Activated CD4-positive, CD25-positive, alpha-beta regulatory T cell treated with anti-CD3 and anti-CD28 coated beads, Interleukin-2, amount 50 U/mL, for 24 hours (primary cell): ENCODE measurements at regions not wholly inside any gene's neighbourhood (a gene's known extent, or its start where the extent isn't known, plus 50 kb on each side); places are given as distances from the start of the nearest gene placed in this dataset.
A peak's percentile ranks its signal among the peaks of the same experiment; 100 is the strongest.
"Not testable (repeated sequence)": the region's sequence is repeated elsewhere in the genome, so short reads cannot be mapped to it uniquely, and the experiment has no call there.

Experiments used
- ATAC-seq, 2 donors: fragments of 150-1000 bp; cut with Tn5 transposase; one replicate each; pipeline ENCODE4 v1.10.0; 2021; ENCODE audit warnings: mild to moderate bottlenecking in 1 of 2, moderate library complexity in 1 of 2

- no peak for ATAC-seq
Measured at GRCh38 chr3:10707400-10708215, 108.4 kb upstream of the SLC6A11 start.

GRCh38 chr3:10708216-10708893 lies 107.7 kb upstream of the SLC6A11 start:
- ATAC-seq: no peak

- ATAC-seq: no peak
Measured at GRCh38 chr3:10709110-10709781, 106.8 kb upstream of the SLC6A11 start.

- no peak for ATAC-seq
Measured at GRCh38 chr3:10712121-10712520, 103.9 kb upstream of the SLC6A11 start.

- no peak for ATAC-seq
Measured at GRCh38 chr3:10713656-10714055, 102.4 kb upstream of the SLC6A11 start.

GRCh38 chr3:10715886-10716285 lies 100.1 kb upstream of the SLC6A11 start:
- no peak for ATAC-seq

- no peak for ATAC-seq
Measured at GRCh38 chr3:10716964-10717363, 99.1 kb upstream of the SLC6A11 start.

- no peak for ATAC-seq
Measured at GRCh38 chr3:10717756-10718155, 98.3 kb upstream of the SLC6A11 start.

- no peak for ATAC-seq
Measured at GRCh38 chr3:10721101-10721500, 94.9 kb upstream of the SLC6A11 start.

- no peak for ATAC-seq
Measured at GRCh38 chr3:10722911-10723310, 93.1 kb upstream of the SLC6A11 start.

- no peak for ATAC-seq
Measured at GRCh38 chr3:10723991-10724390, 92.0 kb upstream of the SLC6A11 start.

- ATAC-seq: no peak
Measured at GRCh38 chr3:10725067-10725466, 91.0 kb upstream of the SLC6A11 start.

- no peak for ATAC-seq
Measured at GRCh38 chr3:10725846-10726245, 90.2 kb upstream of the SLC6A11 start.

- no peak for ATAC-seq
Measured at GRCh38 chr3:10726787-10727186, 89.2 kb upstream of the SLC6A11 start.

GRCh38 chr3:10729439-10729838 lies 86.6 kb upstream of the SLC6A11 start:
- no peak for ATAC-seq

GRCh38 chr3:10732292-10732691 lies 83.7 kb upstream of the SLC6A11 start:
- ATAC-seq: no peak

- no peak for ATAC-seq
Measured at GRCh38 chr3:10733297-10733696, 82.7 kb upstream of the SLC6A11 start.

GRCh38 chr3:10736444-10736843 lies 79.6 kb upstream of the SLC6A11 start:
- ATAC-seq: not testable (repeated sequence)

GRCh38 chr3:10737785-10738184 lies 78.2 kb upstream of the SLC6A11 start:
- no peak for ATAC-seq

- peak; percentile 48 to 64 for ATAC-seq
Measured at GRCh38 chr3:10738688-10739372, 77.2 kb upstream of the SLC6A11 start.

GRCh38 chr3:10740954-10741353 lies 75.1 kb upstream of the SLC6A11 start:
- no peak for ATAC-seq

- no peak for ATAC-seq
Measured at GRCh38 chr3:10741891-10742671, 73.9 kb upstream of the SLC6A11 start.
